HG02852 (cell line): ENCODE measurements at regions not wholly inside any gene's neighbourhood (a gene's known extent, or its start where the extent isn't known, plus 50 kb on each side); places are given as distances from the start of the nearest gene placed in this dataset.

Experiments used
- ATAC-seq: cut with Tn5 transposase; IDR thresholded peaks from one replicate; pipeline ENCODE4 v1.9.1; 2021; ENCODE audit warnings: mild to moderate bottlenecking, moderate library complexity; ENCODE audit not compliant: unreplicated experiment

GRCh38 chr12:98418357-98419075, 96.9 kb upstream of the TMPO start:
- ATAC-seq = peak; percentile 64

DNA sequence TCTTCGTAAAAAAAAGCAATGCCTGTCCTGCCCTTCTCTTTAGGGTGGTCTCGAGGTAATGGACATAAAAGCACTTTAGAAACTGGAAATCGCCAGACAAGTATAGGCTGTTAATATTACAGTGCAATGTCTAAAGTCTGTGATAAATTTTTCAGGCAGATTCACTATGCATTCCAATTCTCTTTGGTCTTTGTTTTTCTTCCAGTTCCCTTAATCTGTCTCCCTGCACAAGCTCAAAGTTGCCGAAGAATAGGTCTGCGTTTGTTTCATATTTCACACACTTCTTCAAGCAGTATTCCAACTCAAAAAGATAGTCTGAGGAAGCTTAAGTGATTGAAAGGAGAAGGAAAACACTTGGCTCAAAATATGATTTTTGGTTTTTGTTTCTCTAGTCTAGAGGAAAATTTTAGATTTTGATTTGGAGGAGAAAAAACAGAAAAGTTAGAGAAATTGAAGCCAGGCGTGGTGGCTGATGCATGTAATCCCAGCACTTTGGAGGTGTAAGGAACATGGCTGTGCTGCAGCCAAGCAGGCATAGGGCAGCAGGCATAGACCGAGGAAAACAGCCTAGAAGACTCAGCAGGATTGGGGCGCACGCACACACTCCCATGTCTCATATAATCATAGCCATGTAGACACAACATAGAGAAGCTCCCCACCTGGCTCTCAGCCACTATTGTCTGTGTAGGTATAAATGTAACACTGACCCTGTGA, 96.2 kb upstream of the TMPO start:
- no peak for ATAC-seq

GRCh38 chr12:98419795-98420404, 95.5 kb upstream of the TMPO start:
- no peak for ATAC-seq

- ATAC-seq = no peak
These were observed 94.9 kb upstream of the TMPO start for GRCh38 chr12:98420461-98420860.

DNA sequence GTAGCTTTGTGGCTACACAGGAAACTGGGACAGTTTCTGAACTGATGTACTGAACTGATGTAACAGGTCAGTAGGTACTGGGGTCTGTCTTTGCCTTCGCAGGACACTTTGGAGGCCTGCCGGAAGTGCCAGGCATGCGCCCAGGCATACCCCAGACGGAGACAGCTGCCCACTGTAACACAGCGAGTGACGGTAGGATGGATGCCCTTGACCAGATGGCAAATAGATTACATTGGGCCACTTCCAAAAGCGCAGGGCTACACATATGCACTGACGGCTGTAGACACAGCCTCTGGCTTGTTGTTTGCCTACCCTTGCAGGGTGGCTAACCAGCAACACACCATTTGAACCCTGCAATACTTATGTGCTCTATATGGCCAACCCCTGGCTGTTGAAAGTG, 94.1 kb upstream of the TMPO start:
- ATAC-seq = no peak

DNA sequence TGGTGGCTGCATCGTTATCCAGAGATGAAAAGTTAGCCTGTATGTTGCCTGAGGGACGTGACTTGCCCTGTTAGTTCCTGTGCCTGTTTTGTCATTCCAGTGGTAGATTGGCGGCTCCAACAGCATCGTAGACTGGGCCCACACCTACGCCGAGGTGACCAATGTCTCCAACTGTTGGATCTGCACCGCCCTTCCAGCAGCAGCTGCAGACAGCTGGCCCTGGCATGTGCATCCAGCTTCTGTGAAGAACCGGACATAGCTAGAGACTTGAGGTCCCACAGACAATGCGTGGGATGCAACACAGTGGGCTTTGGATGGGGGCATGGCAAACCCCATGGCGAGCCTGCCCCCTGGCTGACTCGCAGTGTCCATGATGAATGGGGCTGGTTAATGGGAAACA, 93.0 kb upstream of the TMPO start:
- ATAC-seq = no peak

- no peak for ATAC-seq
These were observed 92.6 kb upstream of the TMPO start for GRCh38 chr12:98422812-98423211.

DNA sequence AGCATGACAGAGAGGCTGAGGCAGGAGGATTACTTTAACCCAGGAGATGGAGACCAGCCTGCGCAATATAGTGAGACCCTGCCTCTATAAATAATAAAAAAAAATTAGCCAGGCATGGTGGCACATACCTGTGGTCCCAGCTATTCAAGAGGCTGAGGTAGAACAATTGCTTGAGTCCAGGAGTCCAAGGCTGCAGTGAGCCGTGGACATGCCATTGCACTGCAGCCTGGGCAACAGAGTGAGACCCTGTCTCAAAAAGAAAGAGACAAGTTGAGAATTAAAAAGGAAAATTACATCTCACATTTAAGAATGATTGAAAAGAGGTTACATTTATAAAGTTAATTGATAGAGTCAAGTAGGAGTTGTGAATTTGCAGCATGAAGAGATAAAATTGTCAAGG, 91.4 kb upstream of the TMPO start:
- no peak for ATAC-seq

- peak; percentile 88 for ATAC-seq
These were observed 90.5 kb upstream of the TMPO start for GRCh38 chr12:98424726-98425401.

DNA sequence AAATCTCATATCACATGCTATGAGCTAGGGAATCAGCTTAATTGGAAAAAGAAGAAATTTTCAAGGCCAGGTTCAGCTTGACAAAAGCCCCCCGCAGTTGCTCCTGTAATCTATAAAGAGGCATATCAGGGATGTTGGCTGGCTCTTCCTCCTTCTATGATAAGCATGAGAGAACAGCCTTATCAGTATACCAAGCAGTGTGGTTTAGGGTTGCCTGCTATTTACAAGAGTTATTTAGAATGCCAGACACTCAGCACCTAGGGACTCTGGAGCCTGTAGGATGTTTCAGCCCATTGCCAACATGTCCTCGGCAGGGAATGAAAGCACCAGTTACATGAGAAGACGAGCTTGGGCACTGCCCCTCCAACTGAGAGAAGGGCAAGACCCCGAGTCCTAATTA, 89.5 kb upstream of the TMPO start:
- ATAC-seq = no peak

DNA sequence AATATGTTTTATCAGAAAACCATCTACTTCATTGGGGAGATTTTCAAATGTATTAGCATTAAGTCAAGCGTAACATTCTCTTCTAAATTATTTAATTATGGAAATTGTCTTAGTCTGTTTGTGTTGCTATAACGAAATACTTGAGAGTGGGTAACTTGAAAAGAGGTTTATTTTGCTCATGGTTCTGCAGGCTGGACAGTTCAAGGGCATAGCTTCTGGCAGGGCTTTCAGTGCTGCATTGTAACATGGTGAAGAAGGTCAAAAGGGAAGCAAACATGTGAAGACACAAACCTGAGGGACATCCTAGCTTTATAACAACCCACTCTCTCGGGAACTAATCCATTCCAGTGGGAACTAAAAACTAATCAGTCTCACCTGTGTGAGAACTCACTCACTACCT, 84.3 kb upstream of the TMPO start:
- no peak for ATAC-seq

DNA sequence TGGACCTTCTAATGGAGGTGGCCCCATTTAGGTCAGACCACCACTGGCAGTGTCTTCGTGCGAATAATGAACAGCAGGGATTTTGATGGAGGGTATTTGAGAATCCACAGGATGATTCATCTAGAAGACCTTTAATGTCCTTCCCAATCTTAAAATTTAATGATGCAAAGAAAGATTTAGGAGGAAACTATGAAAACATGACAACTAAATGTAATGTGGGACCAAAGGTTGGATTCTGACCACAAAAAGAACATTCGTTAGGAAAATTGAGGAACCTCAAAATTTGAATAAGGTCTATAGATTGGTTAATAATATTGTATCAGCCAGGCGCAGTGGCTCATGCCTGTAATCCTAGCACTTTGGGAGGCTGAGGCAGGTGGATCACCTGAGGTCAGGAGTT, 78.2 kb upstream of the TMPO start:
- no peak for ATAC-seq

GRCh38 chr12:98437806-98438595, 77.4 kb upstream of the TMPO start:
- ATAC-seq = no peak

DNA sequence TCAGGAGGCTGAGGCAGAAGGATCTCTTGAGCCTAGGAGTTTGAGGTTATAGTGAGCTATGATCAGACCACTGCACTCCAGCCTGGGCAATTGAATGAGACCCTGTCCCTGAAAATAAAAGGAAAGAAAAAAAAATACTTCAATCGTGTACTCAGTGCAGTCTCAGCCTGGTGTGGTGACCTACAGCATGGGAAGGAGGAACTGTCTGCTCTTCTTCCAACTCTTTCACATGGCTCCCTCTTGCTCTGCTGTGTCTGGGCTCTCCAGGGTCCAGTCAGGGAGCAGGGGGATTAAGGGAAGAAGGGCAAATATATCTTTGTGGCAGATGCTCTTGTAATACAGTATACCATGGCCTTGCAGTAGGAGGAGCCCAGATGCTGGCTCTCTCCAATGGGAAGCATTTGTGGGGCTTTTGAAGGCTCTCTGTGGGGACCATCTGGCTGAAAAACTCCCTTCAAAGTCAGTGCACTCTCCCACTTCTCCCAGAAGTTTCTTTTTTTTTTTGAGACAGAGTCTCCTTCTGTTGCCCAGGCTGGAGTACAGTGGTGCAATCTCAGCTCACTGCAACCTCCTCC, 76.6 kb upstream of the TMPO start:
- ATAC-seq = no peak

- no peak for ATAC-seq
These were observed 75.9 kb upstream of the TMPO start for GRCh38 chr12:98439471-98439951.

GRCh38 chr12:98439981-98440581, 75.3 kb upstream of the TMPO start:
- no peak for ATAC-seq

DNA sequence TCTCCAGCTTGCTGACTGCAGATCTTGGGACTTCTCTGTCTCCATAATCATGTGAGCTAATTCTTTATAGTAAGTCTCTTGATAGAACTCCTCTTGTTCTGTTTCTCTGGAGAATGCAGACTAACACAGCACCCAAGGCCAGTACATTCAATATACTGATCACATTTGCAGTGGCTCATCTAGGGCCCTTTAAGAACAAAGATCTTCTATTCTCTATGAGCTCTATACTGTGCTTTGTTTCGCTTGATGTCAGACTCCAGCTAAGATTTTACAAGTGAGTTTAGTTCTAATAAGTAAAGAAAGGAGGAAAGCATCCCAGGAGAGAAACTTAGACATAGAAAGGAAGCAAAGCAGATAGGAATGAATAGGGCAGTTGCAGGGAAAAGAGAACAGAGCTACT, 69.3 kb upstream of the TMPO start:
- no peak for ATAC-seq

GRCh38 chr12:98446682-98447081, 68.7 kb upstream of the TMPO start:
- ATAC-seq = no peak

- ATAC-seq = no peak
These were observed 65.8 kb upstream of the TMPO start for GRCh38 chr12:98449584-98449983.

DNA sequence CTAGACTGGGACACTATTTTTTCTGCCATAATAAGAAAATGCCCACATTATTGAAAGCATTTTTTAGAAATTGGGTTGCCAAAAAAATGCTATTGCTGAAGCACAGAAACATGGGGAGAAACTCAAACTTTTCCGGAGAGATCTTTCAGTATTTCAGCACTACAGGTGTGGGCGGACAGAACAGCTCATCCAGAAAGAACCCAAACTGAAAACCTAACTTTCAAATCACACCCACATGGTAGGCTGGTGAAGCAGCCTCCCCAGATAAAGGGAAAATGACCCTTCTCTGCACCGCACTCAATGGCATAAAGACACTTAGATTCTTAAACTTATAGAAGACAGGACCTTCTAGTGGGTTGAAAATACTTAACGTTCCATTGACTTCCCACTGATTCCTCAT, 62.3 kb upstream of the TMPO start:
- ATAC-seq = no peak
